PFSK-1 (cell line): ENCODE measurements at regions not wholly inside any gene's neighbourhood (a gene's known extent, or its start where the extent isn't known, plus 50 kb on each side); places are given as distances from the start of the nearest gene placed in this dataset.

Experiments
- POLR2AphosphoS5 ChIP-seq: IDR thresholded peaks from 2 replicates; pipeline ENCODE4 v1.6.1; 2012; ENCODE audit warnings: low read depth, mild to moderate bottlenecking, control low read depth, low read length, moderate library complexity
- SIN3A ChIP-seq: IDR thresholded peaks from 2 replicates; pipeline ENCODE4 v1.6.1; 2012; ENCODE audit warnings: mild to moderate bottlenecking, low read length, moderate library complexity, borderline replicate concordance; ENCODE audit not compliant: insufficient read depth
- TAF1 ChIP-seq: IDR thresholded peaks from 2 replicates; pipeline ENCODE4 v1.6.1; 2012; ENCODE audit warnings: low read length, control low read depth, borderline replicate concordance; ENCODE audit not compliant: insufficient read depth
- TF ChIP-seq, protein P1 (sequence below), 2 experiments: IDR thresholded peaks; 2 replicates each; pipeline versions ENCODE4 v1.6.1 to v1.8.0; 2011 to 2012; ENCODE audit warnings: low read depth in 2 of 2, low read length in 2 of 2, control low read depth in 1 of 2, inconsistent platforms in 1 of 2, mild to moderate bottlenecking in 1 of 2, moderate library complexity in 1 of 2; ENCODE audit not compliant: insufficient read depth in 1 of 2

- no peak for TF ChIP-seq POLR2AphosphoS5
- TF ChIP-seq TAF1 = no peak
- TF ChIP-seq, protein P1, sequence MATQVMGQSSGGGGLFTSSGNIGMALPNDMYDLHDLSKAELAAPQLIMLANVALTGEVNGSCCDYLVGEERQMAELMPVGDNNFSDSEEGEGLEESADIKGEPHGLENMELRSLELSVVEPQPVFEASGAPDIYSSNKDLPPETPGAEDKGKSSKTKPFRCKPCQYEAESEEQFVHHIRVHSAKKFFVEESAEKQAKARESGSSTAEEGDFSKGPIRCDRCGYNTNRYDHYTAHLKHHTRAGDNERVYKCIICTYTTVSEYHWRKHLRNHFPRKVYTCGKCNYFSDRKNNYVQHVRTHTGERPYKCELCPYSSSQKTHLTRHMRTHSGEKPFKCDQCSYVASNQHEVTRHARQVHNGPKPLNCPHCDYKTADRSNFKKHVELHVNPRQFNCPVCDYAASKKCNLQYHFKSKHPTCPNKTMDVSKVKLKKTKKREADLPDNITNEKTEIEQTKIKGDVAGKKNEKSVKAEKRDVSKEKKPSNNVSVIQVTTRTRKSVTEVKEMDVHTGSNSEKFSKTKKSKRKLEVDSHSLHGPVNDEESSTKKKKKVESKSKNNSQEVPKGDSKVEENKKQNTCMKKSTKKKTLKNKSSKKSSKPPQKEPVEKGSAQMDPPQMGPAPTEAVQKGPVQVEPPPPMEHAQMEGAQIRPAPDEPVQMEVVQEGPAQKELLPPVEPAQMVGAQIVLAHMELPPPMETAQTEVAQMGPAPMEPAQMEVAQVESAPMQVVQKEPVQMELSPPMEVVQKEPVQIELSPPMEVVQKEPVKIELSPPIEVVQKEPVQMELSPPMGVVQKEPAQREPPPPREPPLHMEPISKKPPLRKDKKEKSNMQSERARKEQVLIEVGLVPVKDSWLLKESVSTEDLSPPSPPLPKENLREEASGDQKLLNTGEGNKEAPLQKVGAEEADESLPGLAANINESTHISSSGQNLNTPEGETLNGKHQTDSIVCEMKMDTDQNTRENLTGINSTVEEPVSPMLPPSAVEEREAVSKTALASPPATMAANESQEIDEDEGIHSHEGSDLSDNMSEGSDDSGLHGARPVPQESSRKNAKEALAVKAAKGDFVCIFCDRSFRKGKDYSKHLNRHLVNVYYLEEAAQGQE (IDR thresholded peaks at IDR 0.05; ENCODE audit: insufficient read depth in 1 of 2, low read depth in 2 of 2, low read length in 2 of 2) = no peak
- TF ChIP-seq SIN3A = no peak
These were observed 253.2 kb upstream of the COL3A1 start for GRCh38 chr2:188720811-188721605.
